Activated CD8-positive, alpha-beta memory T cell treated with anti-CD3 and anti-CD28 coated beads, Interleukin-2, amount 50 U/mL, for 24 hours (primary cell): ENCODE measurements at regions not wholly inside any gene's neighbourhood (a gene's known extent, or its start where the extent isn't known, plus 50 kb on each side); places are given as distances from the start of the nearest gene placed in this dataset.
"Not testable (repeated sequence)": the region's sequence is repeated elsewhere in the genome, so short reads cannot be mapped to it uniquely, and the experiment has no call there.

Source experiments
- DNase-seq: peaks from one replicate; pipeline ENCODE4 v3.0.0-alpha.2; 2020; ENCODE audit errors: extremely low read depth

- DNase-seq, result no peak
These were observed 334.9 kb downstream of the RMST start for GRCh38 chr12:97797473-97797872.

DNA sequence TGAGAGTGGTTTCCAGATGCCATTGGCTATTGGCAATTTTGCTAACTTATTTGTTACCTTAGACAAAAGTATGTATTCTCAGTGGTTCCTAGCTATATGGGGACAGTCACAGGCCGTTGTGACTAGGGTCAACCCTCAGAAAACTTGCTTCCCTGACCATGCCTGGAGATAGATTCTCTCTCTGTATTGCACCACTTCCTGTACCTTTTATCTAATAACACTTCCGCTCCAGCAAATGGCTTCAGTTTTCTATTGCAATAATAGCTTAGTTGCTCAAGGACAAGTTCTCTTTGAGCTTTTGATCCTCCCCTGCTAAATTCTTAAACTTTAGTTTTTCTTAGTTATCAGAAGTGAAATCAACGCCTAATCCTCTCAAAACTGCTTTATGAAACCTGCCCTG, 338.0 kb downstream of the RMST start:
- DNase-seq, result no peak

DNA sequence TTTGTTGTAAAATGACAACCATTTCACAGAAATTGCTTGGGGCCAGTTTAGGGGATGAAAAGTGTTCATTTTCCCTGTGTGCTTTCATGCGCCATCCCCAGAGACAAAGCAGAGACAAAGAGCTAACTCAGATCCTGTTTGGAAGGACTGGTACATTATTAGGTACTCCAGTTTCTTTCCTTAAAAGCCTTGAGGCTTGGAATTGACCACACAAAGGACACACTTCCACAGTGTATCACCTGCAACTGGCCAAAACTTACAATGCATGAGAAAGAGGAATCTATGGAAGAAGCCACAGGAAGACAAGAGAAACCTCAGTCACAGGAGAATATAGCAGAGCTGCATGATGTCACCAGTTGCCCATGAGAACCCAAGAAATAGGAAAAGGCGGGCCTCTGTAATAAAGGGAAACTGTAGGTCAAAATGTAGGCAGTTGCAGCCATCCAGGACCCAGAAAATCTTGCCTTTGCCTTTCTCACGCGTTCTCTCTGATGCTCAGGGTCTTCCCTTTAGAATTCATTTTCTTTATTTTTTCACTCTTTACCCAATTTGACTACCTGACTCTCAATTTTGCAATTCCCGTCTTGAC, 339.0 kb downstream of the RMST start:
- DNase-seq, result no peak

DNA sequence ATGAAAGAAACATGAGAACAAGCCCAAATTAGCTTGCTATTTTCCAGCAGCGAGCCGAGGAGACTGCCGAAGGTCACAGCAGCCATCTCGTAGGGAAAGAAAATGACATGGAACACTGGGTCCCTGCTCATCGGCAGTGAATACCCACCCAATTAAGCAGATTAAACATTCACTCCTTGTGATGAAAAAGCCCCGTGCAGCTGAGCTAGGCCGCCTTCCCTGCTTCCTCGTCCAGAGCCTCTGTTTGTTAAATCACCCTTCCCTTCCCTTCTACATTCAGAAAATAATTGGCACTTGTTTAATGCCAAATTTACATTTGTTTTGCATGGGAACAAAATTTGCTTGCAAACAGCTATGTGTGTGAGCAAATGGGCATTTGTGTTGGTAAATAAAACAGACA, 342.5 kb downstream of the RMST start:
- DNase-seq, result no peak

DNA sequence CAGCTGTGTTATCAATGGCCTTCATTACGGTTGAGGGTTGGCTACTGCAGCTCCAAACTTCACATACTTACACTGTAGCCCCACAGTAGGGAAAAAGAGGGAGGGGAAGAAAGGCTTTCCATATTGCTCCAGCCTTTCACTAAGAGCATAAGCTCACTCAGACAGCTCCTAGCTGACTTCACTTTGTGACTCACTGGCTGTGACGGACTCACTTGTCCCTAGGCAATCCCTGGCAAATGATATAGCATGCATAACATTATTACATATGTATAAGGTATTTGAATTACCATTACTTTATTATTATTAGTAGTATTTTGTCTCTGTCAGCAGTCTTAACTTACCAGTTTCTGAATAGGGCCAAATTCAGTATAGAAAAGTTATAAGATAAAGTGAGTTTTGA, 350.7 kb downstream of the RMST start:
- no peak for DNase-seq

- DNase-seq, result no peak
These were observed 359.2 kb downstream of the RMST start for GRCh38 chr12:97821806-97822205.

DNA sequence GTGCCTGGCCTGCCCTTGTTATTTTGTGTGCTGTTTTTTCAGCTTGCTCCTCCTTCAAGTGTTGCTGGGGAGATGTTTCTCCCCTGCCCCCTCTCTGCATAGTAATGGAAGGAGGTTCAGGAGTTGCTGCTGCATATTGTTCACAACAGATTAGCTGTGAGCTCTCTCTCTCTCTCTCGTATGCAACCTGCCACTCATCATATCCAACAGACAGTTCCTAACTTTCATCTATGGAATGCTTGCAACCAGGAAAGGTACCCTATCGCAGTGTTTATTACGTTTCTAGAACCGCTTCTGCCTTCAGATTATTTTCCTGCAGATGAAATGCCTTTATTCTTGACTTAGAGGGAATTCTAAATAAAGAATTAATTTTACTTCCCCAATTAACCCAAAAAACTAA, 372.9 kb downstream of the RMST start:
- no peak for DNase-seq

- DNase-seq, result no peak
These were observed 374.8 kb downstream of the RMST start for GRCh38 chr12:97837401-97837800.

DNA sequence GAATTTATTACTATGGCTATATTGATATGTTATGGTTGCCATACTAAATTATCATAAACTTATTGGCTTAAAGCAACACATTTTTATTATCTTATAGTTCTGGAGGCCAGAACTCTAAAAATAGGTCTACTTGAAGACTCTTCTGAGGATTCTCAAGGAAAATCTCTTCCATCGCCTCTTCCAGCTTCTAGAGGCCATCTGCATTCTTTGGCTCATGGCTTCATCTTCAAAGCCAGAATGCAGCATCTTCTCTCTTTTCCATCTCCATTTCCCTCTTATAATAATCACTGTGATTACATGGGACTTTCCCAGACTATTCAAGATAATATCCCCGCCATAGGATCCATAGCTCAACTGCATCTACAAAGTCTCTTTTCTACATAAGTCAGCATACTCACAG, 385.4 kb downstream of the RMST start:
- DNase-seq, result no peak

DNA sequence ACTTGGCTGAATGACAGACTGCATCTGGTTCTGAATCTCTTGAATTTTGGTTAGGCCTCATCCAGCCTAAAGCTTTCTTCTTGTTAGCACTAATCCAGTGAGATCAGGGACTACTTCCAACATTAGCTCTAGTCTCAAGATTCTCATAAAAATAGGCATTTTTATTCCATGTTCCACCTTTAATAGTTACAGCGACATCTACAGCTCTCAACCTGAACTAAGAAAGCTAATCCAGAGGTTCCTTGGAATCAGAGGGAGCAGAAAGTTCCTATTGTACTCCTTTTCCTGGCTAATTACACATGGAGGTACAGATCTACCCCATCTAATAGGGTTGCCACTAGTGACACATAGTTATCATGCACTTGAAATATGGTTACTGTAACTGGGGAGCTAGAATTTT, 391.9 kb downstream of the RMST start:
- no peak for DNase-seq

DNA sequence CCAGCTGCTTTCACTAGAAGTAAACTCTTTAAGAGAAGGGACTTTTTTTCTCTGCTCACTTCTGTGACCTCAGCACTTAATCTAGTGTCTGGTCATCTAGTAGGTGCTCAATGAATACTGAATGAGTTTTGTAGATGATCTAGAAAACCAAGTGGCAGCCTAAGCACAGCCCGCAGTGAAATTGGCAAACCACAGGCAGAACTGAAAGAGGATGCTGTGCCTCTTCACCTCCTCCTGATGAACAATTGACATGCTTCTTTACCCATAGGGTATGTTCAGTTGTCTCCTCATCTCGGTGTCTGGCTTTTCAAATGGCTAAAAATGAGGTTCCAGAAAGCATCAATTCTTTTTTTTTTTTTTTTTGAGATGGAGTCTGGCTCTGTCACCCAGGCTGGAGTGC, 399.5 kb downstream of the RMST start:
- no peak for DNase-seq

DNA sequence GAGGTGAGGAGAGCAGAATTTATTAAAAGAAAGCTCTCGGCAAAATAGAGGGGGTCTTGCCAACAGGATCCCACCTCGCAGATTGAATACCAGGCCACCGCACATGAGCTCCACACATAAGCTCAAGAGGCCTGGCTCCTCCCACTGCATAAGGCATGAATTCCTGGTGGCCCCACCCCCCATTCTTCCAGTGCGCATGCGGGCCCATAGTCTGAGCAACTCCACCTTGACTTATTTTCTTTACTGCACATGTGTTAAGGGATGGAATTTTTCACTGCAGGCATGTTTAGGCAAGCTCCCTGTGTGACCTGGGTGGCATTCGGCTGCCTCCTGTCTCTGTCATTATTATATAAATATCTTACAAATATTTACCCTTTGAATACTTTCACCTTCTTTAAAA, 412.5 kb downstream of the RMST start:
- no peak for DNase-seq

- DNase-seq, result no peak
These were observed 414.2 kb downstream of the RMST start for GRCh38 chr12:97876780-97877179.

DNA sequence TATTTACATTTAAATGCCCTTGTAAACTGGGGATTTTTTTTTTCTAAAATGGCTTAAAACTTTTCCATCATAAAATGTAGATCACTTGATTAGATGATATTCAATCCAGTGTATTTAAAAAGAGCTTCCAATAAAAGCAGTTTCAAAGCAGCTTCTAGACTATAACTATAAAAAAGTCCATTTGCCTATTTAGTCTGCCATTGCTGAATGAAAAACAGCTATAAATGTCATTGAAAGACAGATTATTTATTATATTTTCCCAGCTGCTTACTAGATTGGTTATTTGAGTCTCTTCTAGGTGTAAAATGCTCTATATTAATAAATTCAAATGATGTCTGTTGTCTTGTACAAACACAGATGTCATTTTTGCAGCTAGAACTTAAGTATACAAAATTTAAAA, 414.8 kb downstream of the RMST start:
- no peak for DNase-seq

- no peak for DNase-seq
These were observed 424.0 kb downstream of the RMST start for GRCh38 chr12:97886511-97887176.

DNA sequence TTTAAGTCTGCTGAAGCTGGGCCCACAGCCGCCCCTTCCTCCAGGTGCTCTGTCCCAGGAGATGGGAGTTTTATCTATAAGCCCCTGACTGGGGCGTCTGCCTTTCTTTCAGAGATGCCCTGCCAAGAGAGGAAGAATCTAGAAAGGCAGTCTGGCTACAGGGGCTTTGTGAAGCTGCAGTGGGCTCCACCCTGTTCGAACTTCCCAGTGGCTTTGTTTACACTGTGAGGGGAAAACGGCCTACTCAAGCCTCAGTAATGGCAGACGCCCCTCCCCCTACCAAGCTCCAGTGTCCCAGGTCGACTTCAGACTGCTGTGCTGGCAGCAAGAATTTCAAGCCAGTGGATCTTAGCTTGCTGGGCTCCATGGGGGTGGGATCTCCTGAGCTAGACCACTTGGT, 435.3 kb downstream of the RMST start:
- not testable (repeated sequence) for DNase-seq

DNA sequence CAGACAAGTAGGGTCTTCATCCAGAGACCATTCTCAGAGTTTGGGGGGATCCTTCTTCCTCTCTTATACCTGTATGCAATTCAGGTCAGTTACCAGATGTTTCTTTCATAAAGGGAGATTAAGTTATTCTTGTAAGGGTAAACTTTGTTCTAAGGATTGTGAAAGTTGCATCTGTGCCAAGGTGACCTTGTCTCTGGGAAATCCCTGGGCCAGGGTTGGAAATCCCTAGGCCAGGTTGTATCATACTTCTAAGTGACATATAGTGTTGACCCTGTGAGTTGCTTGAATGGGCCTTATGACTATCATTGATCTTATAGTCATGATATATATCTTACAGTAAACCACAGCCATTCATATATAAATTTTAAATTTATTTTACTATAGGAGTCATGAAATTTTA, 436.9 kb downstream of the RMST start:
- DNase-seq, result no peak

- DNase-seq, result no peak
These were observed 437.4 kb downstream of the RMST start for GRCh38 chr12:97899956-97900355.

- DNase-seq, result no peak
These were observed 440.8 kb downstream of the RMST start for GRCh38 chr12:97903356-97903755.

- DNase-seq, result no peak
These were observed 444.9 kb downstream of the RMST start for GRCh38 chr12:97907504-97907903.

GRCh38 chr12:97910559-97910958, 448.0 kb downstream of the RMST start:
- no peak for DNase-seq

DNA sequence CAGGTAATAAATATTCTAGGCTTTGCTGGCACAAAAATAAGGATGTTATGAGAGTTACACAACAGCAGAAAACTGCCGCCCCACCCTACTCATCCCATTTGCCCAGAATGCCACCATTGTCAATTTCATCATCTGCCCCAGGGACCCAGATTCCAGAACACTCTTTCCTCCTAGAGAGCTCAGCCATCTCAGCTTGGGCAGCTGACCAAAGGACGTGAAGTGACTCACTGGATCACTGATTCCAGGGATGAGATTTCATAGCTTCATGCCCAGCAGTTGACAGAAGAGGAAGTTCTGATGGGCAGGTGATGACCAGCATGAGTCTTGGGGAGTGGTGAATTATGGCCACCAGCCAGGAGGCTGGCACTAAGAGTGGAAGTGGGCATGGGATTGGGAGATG, 450.3 kb downstream of the RMST start:
- DNase-seq, result no peak

GRCh38 chr12:97921979-97922722, 459.5 kb downstream of the RMST start:
- no peak for DNase-seq
